ENCODE measurements at regions not wholly inside any gene's neighbourhood (a gene's known extent, or its start where the extent isn't known, plus 50 kb on each side); places are given as distances from the start of the nearest gene placed in this dataset.

GRCh38 chr17:28258347-28258887, 60.6 kb upstream of the TMEM97 start:
- dilution Hi-C loops (cut with HindIII; ENCODE audit: low sequenced_read_pairs, unreplicated experiment): no loop called here
- H3K18ac ChIP-seq (ENCODE audit: low read depth, low read length): no peak overlapping the region
- H3K4me1 ChIP-seq (ENCODE audit: control insufficient read depth, insufficient read depth, low read length): no peaks in the 10 kb centered on the region
- H4K8ac ChIP-seq (ENCODE audit: low read depth in 2 of 2, low read length in 2 of 2): no peak overlapping the region
- peaks cover 14% of the 10 kb centered on the region for H3K9me3 ChIP-seq (ENCODE audit: control insufficient read depth, insufficient read depth, low read length)
- H4K20me1 ChIP-seq (ENCODE audit: insufficient read depth, low read length): no peaks in the 10 kb centered on the region
- in situ Hi-C loops (cut with MboI; ENCODE audit: low sequenced_read_pairs): no loop called here
- H3K79me1 ChIP-seq (ENCODE audit: low read depth in 1 of 2, low read length in 2 of 2): no peaks in the 10 kb centered on the region
- H2BK120ac ChIP-seq (ENCODE audit: low read depth, low read length): no peak overlapping the region
- no peak overlapping the region for H3K56ac ChIP-seq (ENCODE audit: extremely low read depth, insufficient read depth, low read length)
- no peak overlapping the region for H3K27ac ChIP-seq (ENCODE audit: insufficient read depth, low read length)
- no peak overlapping the region for H4K5ac ChIP-seq (ENCODE audit: low read depth, low read length)
- no peaks in the 10 kb centered on the region for H3K9me1 ChIP-seq (ENCODE audit: insufficient read depth, low read length)
- no peak overlapping the region for H3K4me2 ChIP-seq (ENCODE audit: low read depth, low read length)
- no peak overlapping the region for H2AK9ac ChIP-seq (replicated peaks; ENCODE audit: low read depth, low read length, poor library complexity)
- no peak overlapping the region for H3K14ac ChIP-seq (replicated peaks; ENCODE audit: low read depth, low read length)
- no TSS peak for BruUV-seq (replicated peaks)
- ATAC-seq (ENCODE audit: low read depth) (no peak), DNase-seq (no peak)
- no peak overlapping the region for H3K23ac ChIP-seq (ENCODE audit: low read depth, low read length)
- WGBS, 2 experiments (ENCODE audit: extremely low coverage in 2 of 2, insufficient read length in 1 of 2): 71% methylated on average over 1 of the region's 5 CpGs; no CpG with 5 or more reads in 1 of the 2 experiments
- no peak overlapping the region for H3K4ac ChIP-seq (ENCODE audit: low read depth, low read length)
- no peaks in the 10 kb centered on the region for H3K36me3 ChIP-seq (ENCODE audit: control insufficient read depth, insufficient read depth, low read length)
- H2BK20ac ChIP-seq (ENCODE audit: low read depth, low read length): no peak overlapping the region
- CTCF ChIA-PET: no interaction called here
- H3K27me3 ChIP-seq (ENCODE audit: control insufficient read depth, insufficient read depth, low read length): peaks cover 23% of the 10 kb centered on the region
- TF ChIP-seq MAFK (IDR thresholded peaks at IDR 0.05; ENCODE audit: low read depth, low read length) (no peak), BHLHE40 (IDR thresholded peaks at IDR 0.05; ENCODE audit: low read depth, low read length) (no peak), NFE2L2 (IDR thresholded peaks at IDR 0.05; ENCODE audit: low read depth, low read length) (no peak), CEBPB (IDR thresholded peaks at IDR 0.05; ENCODE audit: low read depth, low read length) (no peak), POLR2A (IDR thresholded peaks at IDR 0.05; ENCODE audit: low read depth, low read length) (no peak), CHD1 (IDR thresholded peaks at IDR 0.05; ENCODE audit: low read depth, low read length) (no peak)
- TF ChIP-seq, protein P1, sequence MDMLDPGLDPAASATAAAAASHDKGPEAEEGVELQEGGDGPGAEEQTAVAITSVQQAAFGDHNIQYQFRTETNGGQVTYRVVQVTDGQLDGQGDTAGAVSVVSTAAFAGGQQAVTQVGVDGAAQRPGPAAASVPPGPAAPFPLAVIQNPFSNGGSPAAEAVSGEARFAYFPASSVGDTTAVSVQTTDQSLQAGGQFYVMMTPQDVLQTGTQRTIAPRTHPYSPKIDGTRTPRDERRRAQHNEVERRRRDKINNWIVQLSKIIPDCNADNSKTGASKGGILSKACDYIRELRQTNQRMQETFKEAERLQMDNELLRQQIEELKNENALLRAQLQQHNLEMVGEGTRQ (IDR thresholded peaks at IDR 0.05; ENCODE audit: low read depth, low read length): no peak
- TF ChIP-seq, protein P2, sequence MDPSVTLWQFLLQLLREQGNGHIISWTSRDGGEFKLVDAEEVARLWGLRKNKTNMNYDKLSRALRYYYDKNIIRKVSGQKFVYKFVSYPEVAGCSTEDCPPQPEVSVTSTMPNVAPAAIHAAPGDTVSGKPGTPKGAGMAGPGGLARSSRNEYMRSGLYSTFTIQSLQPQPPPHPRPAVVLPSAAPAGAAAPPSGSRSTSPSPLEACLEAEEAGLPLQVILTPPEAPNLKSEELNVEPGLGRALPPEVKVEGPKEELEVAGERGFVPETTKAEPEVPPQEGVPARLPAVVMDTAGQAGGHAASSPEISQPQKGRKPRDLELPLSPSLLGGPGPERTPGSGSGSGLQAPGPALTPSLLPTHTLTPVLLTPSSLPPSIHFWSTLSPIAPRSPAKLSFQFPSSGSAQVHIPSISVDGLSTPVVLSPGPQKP (IDR thresholded peaks at IDR 0.05; ENCODE audit: borderline replicate concordance, low read depth, low read length): no peak
- H2AFZ ChIP-seq (replicated peaks; ENCODE audit: low read length, poor library complexity): no peak overlapping the region
- no peak overlapping the region for H2BK5ac ChIP-seq (ENCODE audit: low read depth, low read length, poor library complexity, severe bottlenecking)
- H2BK15ac ChIP-seq (ENCODE audit: low read depth, low read length): no peak overlapping the region
- H4K91ac ChIP-seq (ENCODE audit: insufficient read depth, low read depth, low read length): no peak overlapping the region
- POLR2A ChIA-PET (ENCODE audit: unreplicated experiment): no interaction called here
- no peak overlapping the region for H2AK5ac ChIP-seq (ENCODE audit: low read depth, low read length)
- no peak overlapping the region for H3K9ac ChIP-seq (ENCODE audit: low read depth, low read length)
- no peak overlapping the region for H3K4me3 ChIP-seq (ENCODE audit: insufficient read depth, low read depth, low read length)
- intact Hi-C loops (cut with micrococcal nuclease): no loop called here
